DND-41 (cell line): ENCODE measurements at regions not wholly inside any gene's neighbourhood (a gene's known extent, or its start where the extent isn't known, plus 50 kb on each side); places are given as distances from the start of the nearest gene placed in this dataset.

ENCODE experiments used
- EZH2 ChIP-seq: IDR thresholded peaks from 3 replicates; pipeline ENCODE4 v1.6.1; 2012; ENCODE audit warnings: borderline replicate concordance, low read depth, mild to moderate bottlenecking, moderate library complexity, low read length, inconsistent platforms; ENCODE audit not compliant: severe bottlenecking
- TF ChIP-seq, protein P1 (sequence below): IDR thresholded peaks from 2 replicates; pipeline ENCODE4 v1.5.1; 2012; ENCODE audit warnings: borderline replicate concordance, low read length, moderate library complexity, mild to moderate bottlenecking; ENCODE audit not compliant: poor library complexity, severe bottlenecking; ENCODE audit errors: extremely low read depth

DNA sequence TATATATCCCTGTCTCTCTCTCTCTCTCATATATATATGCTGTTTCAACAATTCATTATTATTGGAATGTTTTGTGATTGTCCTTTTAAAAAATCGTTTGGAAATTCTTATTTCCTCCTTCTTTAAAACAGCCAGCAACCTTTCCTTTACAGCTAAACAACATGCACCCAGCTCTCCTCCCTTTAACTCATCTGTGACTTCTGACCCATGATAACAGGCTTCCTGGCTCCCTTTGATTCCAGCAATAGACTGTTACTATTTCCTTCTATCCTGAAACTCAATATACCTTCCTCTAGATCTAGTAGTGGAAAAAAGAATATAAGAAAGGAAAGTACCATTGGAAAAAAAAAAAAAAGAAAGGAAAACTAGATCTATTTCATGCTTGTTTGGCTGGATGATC, 254.7 kb upstream of the RGMB start:
- TF ChIP-seq EZH2, result no peak
- TF ChIP-seq, protein P1, sequence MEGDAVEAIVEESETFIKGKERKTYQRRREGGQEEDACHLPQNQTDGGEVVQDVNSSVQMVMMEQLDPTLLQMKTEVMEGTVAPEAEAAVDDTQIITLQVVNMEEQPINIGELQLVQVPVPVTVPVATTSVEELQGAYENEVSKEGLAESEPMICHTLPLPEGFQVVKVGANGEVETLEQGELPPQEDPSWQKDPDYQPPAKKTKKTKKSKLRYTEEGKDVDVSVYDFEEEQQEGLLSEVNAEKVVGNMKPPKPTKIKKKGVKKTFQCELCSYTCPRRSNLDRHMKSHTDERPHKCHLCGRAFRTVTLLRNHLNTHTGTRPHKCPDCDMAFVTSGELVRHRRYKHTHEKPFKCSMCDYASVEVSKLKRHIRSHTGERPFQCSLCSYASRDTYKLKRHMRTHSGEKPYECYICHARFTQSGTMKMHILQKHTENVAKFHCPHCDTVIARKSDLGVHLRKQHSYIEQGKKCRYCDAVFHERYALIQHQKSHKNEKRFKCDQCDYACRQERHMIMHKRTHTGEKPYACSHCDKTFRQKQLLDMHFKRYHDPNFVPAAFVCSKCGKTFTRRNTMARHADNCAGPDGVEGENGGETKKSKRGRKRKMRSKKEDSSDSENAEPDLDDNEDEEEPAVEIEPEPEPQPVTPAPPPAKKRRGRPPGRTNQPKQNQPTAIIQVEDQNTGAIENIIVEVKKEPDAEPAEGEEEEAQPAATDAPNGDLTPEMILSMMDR, result no peak
